Upper lobe of left lung (tissue), 4 donors: ENCODE measurements at regions not wholly inside any gene's neighbourhood (a gene's known extent, or its start where the extent isn't known, plus 50 kb on each side); places are given as distances from the start of the nearest gene placed in this dataset.

ENCODE experiments used
- EP300 ChIP-seq, 4 donors: sonication (generic); formaldehyde crosslinking; IDR thresholded peaks; one replicate each; pipeline ENCODE4 v1.5.1; 2017; ENCODE audit warnings: antibody characterized with exemption in 4 of 4, control low read depth in 2 of 4
- POLR2A ChIP-seq, 4 donors: fragments of 450-650 bp; IDR thresholded peaks; one replicate each; pipeline ENCODE4 v1.5.1; 2016 to 2017; ENCODE audit warnings: antibody characterized with exemption in 4 of 4, mild to moderate bottlenecking in 2 of 4
- POLR2AphosphoS5 ChIP-seq, 2 donors: sonication (generic); formaldehyde crosslinking; IDR thresholded peaks; one replicate each; pipeline ENCODE4 v1.5.1; 2017; ENCODE audit warnings: antibody characterized with exemption in 2 of 2
- TF ChIP-seq, protein P1 (sequence below), 6 experiments: fragments of 450-650 bp in 4 of 6; fragments of 200-600 bp in 2 of 6; sonication (generic) in 2 of 6; IDR thresholded peaks; one replicate each; pipeline ENCODE4 v1.5.1; 2016 to 2019; ENCODE audit warnings: antibody characterized with exemption in 6 of 6

GRCh38 chr7:115850774-115851173 is 179.8 kb downstream of the TFEC start:
- TF ChIP-seq POLR2AphosphoS5 (IDR thresholded peaks at IDR 0.05) (no peak), POLR2A (IDR thresholded peaks at IDR 0.05) (no peak), EP300 (IDR thresholded peaks at IDR 0.05) (no peak)
- TF ChIP-seq, protein P1, sequence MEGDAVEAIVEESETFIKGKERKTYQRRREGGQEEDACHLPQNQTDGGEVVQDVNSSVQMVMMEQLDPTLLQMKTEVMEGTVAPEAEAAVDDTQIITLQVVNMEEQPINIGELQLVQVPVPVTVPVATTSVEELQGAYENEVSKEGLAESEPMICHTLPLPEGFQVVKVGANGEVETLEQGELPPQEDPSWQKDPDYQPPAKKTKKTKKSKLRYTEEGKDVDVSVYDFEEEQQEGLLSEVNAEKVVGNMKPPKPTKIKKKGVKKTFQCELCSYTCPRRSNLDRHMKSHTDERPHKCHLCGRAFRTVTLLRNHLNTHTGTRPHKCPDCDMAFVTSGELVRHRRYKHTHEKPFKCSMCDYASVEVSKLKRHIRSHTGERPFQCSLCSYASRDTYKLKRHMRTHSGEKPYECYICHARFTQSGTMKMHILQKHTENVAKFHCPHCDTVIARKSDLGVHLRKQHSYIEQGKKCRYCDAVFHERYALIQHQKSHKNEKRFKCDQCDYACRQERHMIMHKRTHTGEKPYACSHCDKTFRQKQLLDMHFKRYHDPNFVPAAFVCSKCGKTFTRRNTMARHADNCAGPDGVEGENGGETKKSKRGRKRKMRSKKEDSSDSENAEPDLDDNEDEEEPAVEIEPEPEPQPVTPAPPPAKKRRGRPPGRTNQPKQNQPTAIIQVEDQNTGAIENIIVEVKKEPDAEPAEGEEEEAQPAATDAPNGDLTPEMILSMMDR (IDR thresholded peaks at IDR 0.05): no peak
